HG02981 (cell line): ENCODE measurements at regions not wholly inside any gene's neighbourhood (a gene's known extent, or its start where the extent isn't known, plus 50 kb on each side); places are given as distances from the start of the nearest gene placed in this dataset.
"Not testable (repeated sequence)": the region's sequence is repeated elsewhere in the genome, so short reads cannot be mapped to it uniquely, and the experiment has no call there.

Experiments used
- ATAC-seq: cut with Tn5 transposase; IDR thresholded peaks from one replicate; pipeline ENCODE4 v1.9.1; 2021; ENCODE audit warnings: mild to moderate bottlenecking, moderate library complexity; ENCODE audit not compliant: unreplicated experiment

- no peak for ATAC-seq
Measured at GRCh38 chr7:97373736-97374135, 256.2 kb downstream of the SDHAF3 start.

- no peak for ATAC-seq
Measured at GRCh38 chr7:97377713-97378112, 260.2 kb downstream of the SDHAF3 start.

- no peak for ATAC-seq
Measured at GRCh38 chr7:97381815-97382554, 264.5 kb downstream of the SDHAF3 start.

GRCh38 chr7:97390052-97390451 lies 272.6 kb downstream of the SDHAF3 start:
- no peak for ATAC-seq

- no peak for ATAC-seq
Measured at GRCh38 chr7:97390915-97391593, 273.6 kb downstream of the SDHAF3 start.

- ATAC-seq = no peak
Measured at GRCh38 chr7:97401398-97401797, 283.9 kb downstream of the SDHAF3 start.

GRCh38 chr7:97405835-97406234 lies 288.3 kb downstream of the SDHAF3 start:
- no peak for ATAC-seq

- ATAC-seq = no peak
Measured at GRCh38 chr7:97407106-97407505, 289.6 kb downstream of the SDHAF3 start.

GRCh38 chr7:97409346-97409745 lies 291.8 kb downstream of the SDHAF3 start:
- no peak for ATAC-seq

- ATAC-seq = no peak
Measured at GRCh38 chr7:97418312-97418711, 300.8 kb downstream of the SDHAF3 start.

- no peak for ATAC-seq
Measured at GRCh38 chr7:97419898-97420297, 302.4 kb downstream of the SDHAF3 start.

- ATAC-seq = no peak
Measured at GRCh38 chr7:97421307-97421930, 303.9 kb downstream of the SDHAF3 start.

GRCh38 chr7:97422046-97422445 lies 304.5 kb downstream of the SDHAF3 start:
- ATAC-seq = no peak

GRCh38 chr7:97430006-97430405 lies 301.9 kb upstream of the TAC1 start:
- no peak for ATAC-seq

GRCh38 chr7:97439637-97440214 lies 292.2 kb upstream of the TAC1 start:
- ATAC-seq = no peak

GRCh38 chr7:97446361-97446760 lies 285.5 kb upstream of the TAC1 start:
- no peak for ATAC-seq

GRCh38 chr7:97449448-97449847 lies 282.4 kb upstream of the TAC1 start:
- ATAC-seq = not testable (repeated sequence)

GRCh38 chr7:97450516-97450915 lies 281.4 kb upstream of the TAC1 start:
- no peak for ATAC-seq

- ATAC-seq = no peak
Measured at GRCh38 chr7:97454636-97455035, 277.2 kb upstream of the TAC1 start.

- no peak for ATAC-seq
Measured at GRCh38 chr7:97457054-97457453, 274.8 kb upstream of the TAC1 start.

- no peak for ATAC-seq
Measured at GRCh38 chr7:97460433-97460832, 271.5 kb upstream of the TAC1 start.

- no peak for ATAC-seq
Measured at GRCh38 chr7:97461596-97461995, 270.3 kb upstream of the TAC1 start.
